ENCODE measurements at regions not wholly inside any gene's neighbourhood (a gene's known extent, or its start where the extent isn't known, plus 50 kb on each side); places are given as distances from the start of the nearest gene placed in this dataset.
A peak's percentile ranks its signal among the peaks of the same experiment; 100 is the strongest.

GRCh38 chr14:40463886-40464285 lies 1031.7 kb upstream of the FBXO33 start (continued):
- TF ChIP-seq, protein P1, sequence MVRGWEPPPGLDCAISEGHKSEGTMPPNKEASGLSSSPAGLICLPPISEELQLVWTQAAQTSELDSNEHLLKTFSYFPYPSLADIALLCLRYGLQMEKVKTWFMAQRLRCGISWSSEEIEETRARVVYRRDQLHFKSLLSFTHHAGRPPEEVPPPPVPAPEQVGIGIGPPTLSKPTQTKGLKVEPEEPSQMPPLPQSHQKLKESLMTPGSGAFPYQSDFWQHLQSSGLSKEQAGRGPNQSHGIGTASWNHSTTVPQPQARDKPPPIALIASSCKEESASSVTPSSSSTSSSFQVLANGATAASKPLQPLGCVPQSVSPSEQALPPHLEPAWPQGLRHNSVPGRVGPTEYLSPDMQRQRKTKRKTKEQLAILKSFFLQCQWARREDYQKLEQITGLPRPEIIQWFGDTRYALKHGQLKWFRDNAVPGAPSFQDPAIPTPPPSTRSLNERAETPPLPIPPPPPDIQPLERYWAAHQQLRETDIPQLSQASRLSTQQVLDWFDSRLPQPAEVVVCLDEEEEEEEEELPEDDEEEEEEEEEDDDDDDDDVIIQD (CRISPR knock-in tag; IDR thresholded peaks at IDR 0.05; ENCODE audit: low read depth), result no peak
- TF ChIP-seq ZNF75D (CRISPR knock-in tag; IDR thresholded peaks at IDR 0.05; ENCODE audit: borderline replicate concordance) (no peak), ZBTB1 (CRISPR knock-in tag; IDR thresholded peaks at IDR 0.05; ENCODE audit: borderline replicate concordance) (no peak), ZNF350 (CRISPR knock-in tag; IDR thresholded peaks at IDR 0.05; ENCODE audit: borderline replicate concordance, low read depth) (no peak)

DNA sequence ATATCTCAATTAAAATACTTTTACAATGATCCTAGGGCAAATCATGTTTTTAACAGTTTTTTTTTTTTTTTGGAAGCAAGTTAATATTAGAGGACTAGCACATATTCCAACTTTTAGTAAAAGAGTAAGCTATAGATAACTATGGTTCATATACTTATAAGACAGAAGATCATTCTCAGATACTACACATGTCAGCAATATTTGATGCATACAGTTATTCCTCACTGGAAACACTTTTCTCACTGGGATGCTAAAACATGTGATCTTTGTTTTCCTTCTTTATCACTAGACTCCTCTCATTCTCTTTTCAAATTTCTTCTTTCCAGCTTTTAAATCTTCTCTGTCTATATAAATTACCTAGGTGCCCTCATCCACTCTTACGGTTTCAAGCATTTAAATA lies 1020.4 kb upstream of the FBXO33 start:
- no peaks in the 10 kb centered on the region for H3K27me3 ChIP-seq (ENCODE audit: control insufficient read depth in 1 of 2, insufficient read depth in 2 of 2, low read length in 2 of 2)
- H2AFZ ChIP-seq (ENCODE audit: low read length), result no peak overlapping the region
- H3K36me3 ChIP-seq (replicated peaks in 1 of 2; ENCODE audit: control insufficient read depth in 1 of 2, insufficient read depth in 2 of 2, low read length in 2 of 2), result no peaks in the 10 kb centered on the region
- no peaks in the 10 kb centered on the region for H3K79me2 ChIP-seq (ENCODE audit: insufficient read depth, low read length)
- intact Hi-C loops (cut with micrococcal nuclease; ENCODE audit: unreplicated experiment), result no loop called here
- BruUV-seq (replicated peaks), result no TSS peak
- POLR2A ChIA-PET, result no interaction called here
- ATAC-seq, result no peak
- 28% methylated on average over 1 of the region's 1 CpG for WGBS (ENCODE audit: low lambda C conversion rate)
- no peak for FAIRE-seq
- CTCF ChIA-PET (ENCODE audit: low intra/inter-chr PET ratio, low total read pairs), result no interaction called here
- no peak overlapping the region for H3K4me2 ChIP-seq (ENCODE audit: low read depth, low read length)
- no peak for DNase-seq (ENCODE audit: low spot score)
- no peaks in the 10 kb centered on the region for H3K4me1 ChIP-seq (ENCODE audit: insufficient read depth, low read length)
- in situ Hi-C loops (cut with HindIII; ENCODE audit: extremely low pct_ligation_motif_present, low pct_unique_long_range_greater_than_20kb), result no loop called here
- H4K20me1 ChIP-seq (ENCODE audit: insufficient read depth, low read length), result no peaks in the 10 kb centered on the region
- no peak overlapping the region for H3K27ac ChIP-seq (ENCODE audit: extremely low read length, insufficient read depth, low read length)
- no peak overlapping the region for H3K9ac ChIP-seq (ENCODE audit: insufficient read depth, low read depth, low read length)
- peaks cover 74% of the 10 kb centered on the region for H3K9me3 ChIP-seq (ENCODE audit: low read length)
- TF ChIP-seq MAFF (IDR thresholded peaks at IDR 0.05; ENCODE audit: low read depth, low read length) (peak; percentile 84), ZNF496 (CRISPR knock-in tag; IDR thresholded peaks at IDR 0.05; ENCODE audit: insufficient replicate concordance) (no peak), ZBTB14 (CRISPR knock-in tag; IDR thresholded peaks at IDR 0.05) (no peak), IKZF4 (CRISPR knock-in tag; IDR thresholded peaks at IDR 0.05; ENCODE audit: borderline replicate concordance, low read depth, not compliant biosample characterization) (no peak), KAT2B (IDR thresholded peaks at IDR 0.05; ENCODE audit: borderline replicate concordance, low read depth, low read length) (no peak), MAFK (conservative IDR thresholded peaks at IDR 0.05 in 1 of 2, IDR thresholded peaks at IDR 0.05 in 1 of 2; ENCODE audit: low read length in 2 of 2) (peak; percentile 85 to 92), HIVEP1 (CRISPR knock-in tag; IDR thresholded peaks at IDR 0.05) (no peak), DNMT1 (CRISPR knock-in tag; IDR thresholded peaks at IDR 0.05) (no peak)
- no peak overlapping the region for H3K4me3 ChIP-seq (replicated peaks in 1 of 3; ENCODE audit: insufficient read depth in 1 of 3, low read depth in 2 of 3, low read length in 3 of 3)

All from HepG2 (cell line).